Retinal pigment epithelial cell (primary cell): ENCODE measurements at regions not wholly inside any gene's neighbourhood (a gene's known extent, or its start where the extent isn't known, plus 50 kb on each side); places are given as distances from the start of the nearest gene placed in this dataset.

Experiments
- DNase-seq: peaks from one replicate; pipeline ENCODE4 v3.0.0-alpha.2; 2010; ENCODE audit warnings: low read depth
- H3K4me3 ChIP-seq: 2 replicates; pipeline ENCODE4 v1.5.1; 2011; ENCODE audit warnings: mild to moderate bottlenecking, low read length, control low read depth, moderate library complexity
- TF ChIP-seq, protein P1 (sequence below): conservative IDR thresholded peaks from 2 replicates; pipeline ENCODE4 v1.5.1; 2011; ENCODE audit warnings: low read depth, low read length, control low read depth, inconsistent platforms

DNA sequence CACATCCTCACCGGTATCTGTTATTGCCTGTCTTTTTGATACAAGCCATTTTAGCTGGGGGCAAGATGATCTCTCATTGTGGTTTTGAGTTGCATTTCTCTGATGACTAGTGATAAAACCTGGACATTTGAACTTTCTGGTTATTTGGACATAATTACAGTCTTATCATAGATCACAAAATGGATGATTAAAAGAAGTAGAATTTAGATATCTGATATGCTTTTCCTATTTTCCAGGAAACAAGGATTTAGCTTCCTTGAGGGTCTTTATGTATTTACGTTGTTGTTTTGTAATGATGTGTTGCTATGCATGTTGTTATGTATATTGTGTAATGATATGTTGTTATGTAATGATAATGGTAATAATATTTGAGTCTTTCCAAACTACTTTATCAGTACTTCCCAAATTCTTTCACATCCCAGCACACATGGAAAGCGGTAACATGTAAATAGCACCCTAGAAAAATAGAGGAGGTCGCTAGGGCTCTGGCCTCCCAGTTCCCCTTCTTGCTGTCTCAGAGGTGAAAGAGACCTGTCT, 53.8 kb downstream of the GJD2 start:
- H3K4me3 ChIP-seq: no peak overlapping the region
- TF ChIP-seq, protein P1, sequence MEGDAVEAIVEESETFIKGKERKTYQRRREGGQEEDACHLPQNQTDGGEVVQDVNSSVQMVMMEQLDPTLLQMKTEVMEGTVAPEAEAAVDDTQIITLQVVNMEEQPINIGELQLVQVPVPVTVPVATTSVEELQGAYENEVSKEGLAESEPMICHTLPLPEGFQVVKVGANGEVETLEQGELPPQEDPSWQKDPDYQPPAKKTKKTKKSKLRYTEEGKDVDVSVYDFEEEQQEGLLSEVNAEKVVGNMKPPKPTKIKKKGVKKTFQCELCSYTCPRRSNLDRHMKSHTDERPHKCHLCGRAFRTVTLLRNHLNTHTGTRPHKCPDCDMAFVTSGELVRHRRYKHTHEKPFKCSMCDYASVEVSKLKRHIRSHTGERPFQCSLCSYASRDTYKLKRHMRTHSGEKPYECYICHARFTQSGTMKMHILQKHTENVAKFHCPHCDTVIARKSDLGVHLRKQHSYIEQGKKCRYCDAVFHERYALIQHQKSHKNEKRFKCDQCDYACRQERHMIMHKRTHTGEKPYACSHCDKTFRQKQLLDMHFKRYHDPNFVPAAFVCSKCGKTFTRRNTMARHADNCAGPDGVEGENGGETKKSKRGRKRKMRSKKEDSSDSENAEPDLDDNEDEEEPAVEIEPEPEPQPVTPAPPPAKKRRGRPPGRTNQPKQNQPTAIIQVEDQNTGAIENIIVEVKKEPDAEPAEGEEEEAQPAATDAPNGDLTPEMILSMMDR: no peak
- DNase-seq: no peak

DNA sequence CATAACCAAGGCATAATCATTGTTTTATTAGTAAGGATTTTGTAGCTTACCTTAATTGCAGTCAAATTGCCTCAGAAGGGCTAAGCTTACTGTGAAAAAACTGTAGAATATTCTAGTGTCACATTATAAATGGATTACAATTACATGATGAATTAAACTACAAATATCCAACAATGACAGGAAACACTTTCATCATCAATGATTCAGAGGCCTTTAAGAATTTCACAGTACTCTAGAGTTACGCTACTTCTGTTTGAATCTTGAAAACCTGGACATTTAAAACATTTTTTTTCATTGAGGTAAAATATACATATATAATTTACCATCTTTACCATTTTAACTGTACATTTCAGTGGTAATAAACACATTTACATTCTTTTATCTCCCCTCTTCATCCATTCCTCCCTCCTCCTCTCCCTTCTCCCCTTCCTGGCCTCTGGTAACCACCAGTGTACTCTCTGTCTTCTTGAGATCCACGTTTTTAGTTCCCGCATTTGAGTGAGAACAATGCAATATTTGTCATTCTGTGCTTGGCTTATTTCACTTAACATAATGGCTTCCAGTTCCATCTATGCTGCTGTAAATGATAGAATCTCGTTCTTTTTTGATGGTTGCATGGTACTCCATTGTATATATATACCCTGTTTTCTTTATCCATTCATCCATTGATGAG, 54.7 kb downstream of the GJD2 start:
- H3K4me3 ChIP-seq: no peak overlapping the region
- TF ChIP-seq, protein P1: no peak
- DNase-seq: no peak

DNA sequence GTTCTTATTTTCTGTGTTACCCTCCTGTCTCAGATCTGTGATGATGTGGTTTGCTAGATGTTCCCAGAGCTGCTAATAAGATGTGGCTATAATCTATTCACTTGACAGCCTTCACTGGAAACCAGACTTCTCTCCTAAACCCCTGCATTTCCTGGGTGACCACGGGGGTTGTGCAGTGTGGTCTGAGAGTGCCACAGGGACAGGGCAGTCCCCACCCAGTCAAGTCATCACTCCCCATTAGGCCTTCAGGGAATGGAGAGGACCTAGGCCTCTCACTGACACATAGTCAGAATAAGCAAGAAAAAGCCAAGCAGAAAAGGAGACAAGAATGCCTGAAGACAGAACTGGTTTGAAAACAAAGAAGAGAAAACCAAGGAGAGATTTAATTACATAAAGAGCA, 58.3 kb downstream of the GJD2 start:
- H3K4me3 ChIP-seq: no peak overlapping the region

DNA sequence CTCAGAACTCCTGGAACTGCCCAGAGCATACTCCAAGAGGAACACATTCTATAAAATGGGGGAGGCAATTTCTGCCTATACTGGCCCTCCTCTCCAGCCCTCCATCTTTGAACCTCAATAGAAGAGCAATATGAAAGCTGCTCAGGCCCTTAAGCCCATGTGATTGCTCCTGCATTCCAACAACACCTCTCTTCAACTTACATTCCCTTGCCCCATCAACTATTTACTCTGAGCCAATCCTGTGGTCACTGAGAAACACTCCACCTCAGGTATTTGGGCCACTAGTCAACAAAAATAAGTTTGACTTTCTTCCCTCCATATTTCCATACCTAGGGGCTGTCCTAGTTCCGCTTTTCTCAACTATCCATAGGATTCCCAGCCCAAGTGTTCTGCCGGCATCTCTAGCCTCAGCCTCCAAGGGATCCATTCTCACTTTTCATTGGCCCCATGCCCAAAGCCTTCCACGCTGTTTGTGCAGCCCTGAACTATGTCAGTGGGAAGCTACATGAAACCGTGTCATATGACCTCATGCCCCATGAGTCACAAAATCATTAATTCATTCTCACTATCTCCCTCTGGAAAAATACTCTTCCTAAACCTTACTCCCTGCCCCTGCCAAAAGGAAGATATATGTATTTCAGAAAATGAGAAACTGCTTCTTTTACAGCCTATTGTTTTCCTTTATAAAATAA, 61.6 kb downstream of the GJD2 start:
- TF ChIP-seq, protein P1: no peak
- no peak for DNase-seq
- no peak overlapping the region for H3K4me3 ChIP-seq

More for the DNA sequence above, 58.3 kb downstream of the GJD2 start:
- TF ChIP-seq, protein P1: no peak
- DNase-seq: no peak

DNA sequence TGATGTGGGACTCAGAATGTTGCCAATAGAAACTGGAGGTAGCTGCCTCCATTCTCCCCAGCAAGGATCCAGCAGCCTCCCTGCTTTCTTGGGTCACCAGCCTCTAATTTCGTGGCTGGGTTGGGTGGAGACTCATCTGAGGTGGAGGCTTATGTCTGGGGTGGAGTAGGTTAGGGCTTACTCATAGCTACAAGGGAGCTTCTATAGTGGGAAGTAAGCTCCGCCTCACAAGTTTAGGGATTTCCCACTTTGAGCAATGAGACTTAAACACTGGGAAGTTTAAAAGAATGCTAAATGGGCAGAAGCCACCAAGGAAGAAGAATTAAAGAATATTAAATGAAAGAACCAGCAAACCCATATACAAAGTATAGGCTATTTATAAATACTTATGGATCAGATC, 63.8 kb downstream of the GJD2 start:
- DNase-seq: no peak
- H3K4me3 ChIP-seq: no peak overlapping the region
- TF ChIP-seq, protein P1: no peak

DNA sequence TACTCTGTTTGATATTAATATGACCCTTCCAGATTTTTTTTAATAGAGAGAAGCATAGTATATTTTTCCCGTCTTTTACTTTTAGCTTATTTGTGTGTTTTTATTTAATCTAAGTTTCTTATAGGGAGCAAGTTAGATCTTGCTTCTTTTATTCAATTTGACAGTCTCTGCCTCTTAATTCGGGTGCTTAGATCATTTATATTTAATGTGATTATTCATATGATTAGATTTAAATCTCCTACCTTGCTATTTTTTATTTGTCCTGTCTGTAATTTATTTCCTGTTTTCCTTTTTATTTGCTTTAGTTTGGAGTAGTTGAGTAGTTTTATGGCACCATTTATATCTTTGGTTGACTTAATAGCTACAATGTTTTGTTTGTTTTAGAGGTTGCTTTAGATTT, 66.1 kb downstream of the GJD2 start:
- TF ChIP-seq, protein P1: no peak
- H3K4me3 ChIP-seq: no peak overlapping the region
- no peak for DNase-seq

DNA sequence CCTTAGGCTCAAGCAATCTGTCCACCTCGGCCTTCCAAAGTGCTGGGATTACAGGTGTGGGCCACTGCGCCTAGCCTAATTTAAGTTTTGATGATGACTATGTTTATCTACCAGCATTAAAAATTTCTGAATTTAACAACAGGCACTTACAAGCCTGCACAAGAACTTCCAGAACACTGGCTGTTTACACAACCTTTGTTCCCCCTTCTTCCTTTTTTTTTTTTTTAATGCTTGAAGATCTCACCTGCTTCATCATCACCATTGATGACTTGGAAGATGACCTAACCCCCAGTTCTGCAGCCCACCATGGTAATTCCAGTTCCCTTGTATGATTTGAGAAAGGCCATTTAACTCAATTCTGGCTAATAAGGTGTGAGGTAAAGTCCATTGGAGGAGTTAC, 70.4 kb downstream of the GJD2 start:
- no peak overlapping the region for H3K4me3 ChIP-seq
- TF ChIP-seq, protein P1: no peak
- no peak for DNase-seq
